Bronchial epithelial cell (primary cell): ENCODE measurements at regions not wholly inside any gene's neighbourhood (a gene's known extent, or its start where the extent isn't known, plus 50 kb on each side); places are given as distances from the start of the nearest gene placed in this dataset.
A peak's percentile ranks its signal among the peaks of the same experiment; 100 is the strongest.

Source experiments
- DNase-seq: peaks from one replicate; pipeline ENCODE4 v3.0.0-alpha.2; 2010; ENCODE audit warnings: low read depth
- FAIRE-seq: peaks from 2 replicates; lab custom pipeline; 2011; peaks lifted over from hg19 to GRCh38; lab: Jason Lieb, UNC
- H3K27me3 ChIP-seq: 2 replicates; pipeline ENCODE4 v1.5.1; 2011; ENCODE audit warnings: low read length; ENCODE audit not compliant: control insufficient read depth, insufficient read depth
- H3K36me3 ChIP-seq: 2 replicates; pipeline ENCODE4 v1.5.1; 2011; ENCODE audit warnings: low read length; ENCODE audit not compliant: control insufficient read depth, insufficient read depth
- H3K4me3 ChIP-seq: 2 replicates; pipeline ENCODE4 v1.5.1; 2011; ENCODE audit warnings: mild to moderate bottlenecking, low read depth, low read length, control low read depth
- CTCF ChIP-seq: IDR thresholded peaks from 2 replicates; pipeline ENCODE4 v1.5.1; 2011; ENCODE audit warnings: mild to moderate bottlenecking, moderate library complexity, low read length, control low read depth, inconsistent platforms; ENCODE audit not compliant: insufficient read depth, severe bottlenecking

- Histone ChIP-seq H3K27me3 (no peaks in the 10 kb centered on the region), H3K36me3 (no peaks in the 10 kb centered on the region), H3K4me3 (no peak overlapping the region)
- FAIRE-seq (no peak), DNase-seq (peak; percentile 57)
- TF ChIP-seq CTCF, result no peak
These were observed 830.8 kb upstream of the SLC39A10 start for GRCh38 chr2:194826241-194826640.

- TF ChIP-seq CTCF, result no peak
- DNase-seq, result no peak
- Histone ChIP-seq H3K36me3 (no peaks in the 10 kb centered on the region), H3K4me3 (no peak overlapping the region), H3K27me3 (no peaks in the 10 kb centered on the region)
- FAIRE-seq, result no peak
These were observed 832.6 kb upstream of the SLC39A10 start for GRCh38 chr2:194824450-194824849.

GRCh38 chr2:194822657-194823056 is 834.4 kb upstream of the SLC39A10 start:
- DNase-seq, result peak; percentile 77

GRCh38 chr2:194822097-194822496 is 834.9 kb upstream of the SLC39A10 start:
- DNase-seq (peak; percentile 55), FAIRE-seq (no peak)
- Histone ChIP-seq H3K27me3 (no peaks in the 10 kb centered on the region), H3K4me3 (no peak overlapping the region), H3K36me3 (no peaks in the 10 kb centered on the region)
- TF ChIP-seq CTCF, result no peak

More at GRCh38 chr2:194822657-194823056, 834.4 kb upstream of the SLC39A10 start:
- H3K36me3 ChIP-seq, result no peaks in the 10 kb centered on the region
- no peak for FAIRE-seq
- no peaks in the 10 kb centered on the region for H3K27me3 ChIP-seq
- H3K4me3 ChIP-seq, result no peak overlapping the region
- TF ChIP-seq CTCF, result no peak

- no peak for TF ChIP-seq CTCF
- no peaks in the 10 kb centered on the region for H3K36me3 ChIP-seq
- DNase-seq (peak; percentile 39), FAIRE-seq (no peak)
- no peak overlapping the region for H3K4me3 ChIP-seq
- H3K27me3 ChIP-seq, result no peaks in the 10 kb centered on the region
These were observed 837.7 kb upstream of the SLC39A10 start for GRCh38 chr2:194819367-194819766.

- TF ChIP-seq CTCF, result no peak
- Histone ChIP-seq H3K27me3 (no peaks in the 10 kb centered on the region), H3K36me3 (no peaks in the 10 kb centered on the region), H3K4me3 (no peak overlapping the region)
- FAIRE-seq (no peak), DNase-seq (peak; percentile 39)
These were observed 841.6 kb upstream of the SLC39A10 start for GRCh38 chr2:194815475-194815874.
